A549 (cell line): ENCODE measurements at regions not wholly inside any gene's neighbourhood (a gene's known extent, or its start where the extent isn't known, plus 50 kb on each side); places are given as distances from the start of the nearest gene placed in this dataset.

Experiments
- CBX2 ChIP-seq: fragments of 200-600 bp; sonication (generic); IDR thresholded peaks from 2 replicates; pipeline ENCODE4 v1.6.1; 2016; ENCODE audit warnings: low read depth, mild to moderate bottlenecking, borderline replicate concordance
- CBX8 ChIP-seq: fragments of 200-600 bp; sonication (generic); IDR thresholded peaks from 2 replicates; pipeline ENCODE4 v1.6.1; 2016
- CTCF ChIP-seq: fragments of >200 bp; sonication (Bioruptor Twin); formaldehyde crosslinking; IDR thresholded peaks from 3 replicates; pipeline ENCODE4 v1.5.1; 2016
- EP300 ChIP-seq, 2 experiments: fragments of >200 bp; sonication (Bioruptor Twin); formaldehyde crosslinking; IDR thresholded peaks; 2 replicates in 1 of 2; 3 replicates in 1 of 2; pipeline ENCODE4 v1.6.1; 2016 to 2017
- HDAC2 ChIP-seq: fragments of 200-600 bp; sonication (generic); IDR thresholded peaks from 2 replicates; pipeline ENCODE4 v1.6.1; 2016
- HMGXB4 ChIP-seq: fragments of 250-450 bp; sonication (Bioruptor Pico); IDR thresholded peaks from 2 replicates; pipeline ENCODE4 v1.5.0; 2021; ENCODE audit warnings: mild to moderate bottlenecking, moderate library complexity, borderline replicate concordance
- HOXA7 ChIP-seq: fragments of 250-450 bp; sonication (Bioruptor Pico); IDR thresholded peaks from 2 replicates; pipeline ENCODE4 v1.5.0; 2020; ENCODE audit warnings: mild to moderate bottlenecking, moderate library complexity
- NR3C1 ChIP-seq: fragments of >200 bp; sonication (Bioruptor Twin); formaldehyde crosslinking; IDR thresholded peaks from 3 replicates; pipeline ENCODE4 v1.6.1; 2017
- POLR2A ChIP-seq: IDR thresholded peaks from 2 replicates; pipeline ENCODE4 v1.6.1; 2012; ENCODE audit warnings: mild to moderate bottlenecking, low read length
- RAD21 ChIP-seq, 2 experiments: fragments of >200 bp in 1 of 2; sonication (Bioruptor Twin) in 1 of 2; formaldehyde crosslinking in 1 of 2; IDR thresholded peaks in 1 of 2; conservative IDR thresholded peaks in 1 of 2; 2 replicates in 1 of 2; 3 replicates in 1 of 2; pipeline ENCODE4 v1.6.1; 2012 to 2018; ENCODE audit warnings: inconsistent platforms in 1 of 2
- REST ChIP-seq: fragments of 200-600 bp; sonication (generic); IDR thresholded peaks from 2 replicates; pipeline ENCODE4 v1.6.1; 2016; ENCODE audit warnings: antibody characterized with exemption, mild to moderate bottlenecking, moderate library complexity
- RNF2 ChIP-seq: fragments of 200-600 bp; sonication (generic); IDR thresholded peaks from 2 replicates; pipeline ENCODE4 v1.6.1; 2016; ENCODE audit warnings: low read depth, mild to moderate bottlenecking, antibody characterized with exemption, moderate library complexity, borderline replicate concordance

- no peak for TF ChIP-seq RAD21 (conservative IDR thresholded peaks at IDR 0.05 in 1 of 2, IDR thresholded peaks at IDR 0.05 in 1 of 2)
- TF ChIP-seq CTCF: no peak
- no peak for TF ChIP-seq EP300 (IDR thresholded peaks at IDR 0.05)
- TF ChIP-seq HMGXB4 (CRISPR knock-in tag): no peak
- TF ChIP-seq CBX2: no peak
- no peak for TF ChIP-seq REST
- no peak for TF ChIP-seq NR3C1
- TF ChIP-seq POLR2A: no peak
- no peak for TF ChIP-seq HOXA7 (CRISPR knock-in tag)
- TF ChIP-seq HDAC2: no peak
- TF ChIP-seq CBX8: no peak
- no peak for TF ChIP-seq RNF2
Observed at GRCh38 chr5:123754908-123755307, 242.9 kb downstream of the CSNK1G3 start.
